Adrenal gland (tissue), 9 donors: ENCODE measurements at regions not wholly inside any gene's neighbourhood (a gene's known extent, or its start where the extent isn't known, plus 50 kb on each side); places are given as distances from the start of the nearest gene placed in this dataset.

Experiments used
- DNase-seq, 7 donors: peaks; one replicate each; pipeline ENCODE4 v3.0.0-alpha.2; 2019 to 2020
- H3K27ac ChIP-seq, 5 donors: fragments of 200-600 bp; sonication (generic) in 4 of 5; 1 replicate in 3 of 5; 2 replicates in 2 of 5; pipeline versions ENCODE4 v1.5.1 to v1.8.0; 2016 to 2020; ENCODE audit warnings: mild to moderate bottlenecking in 1 of 5
- H3K27me3 ChIP-seq: fragments of 200-600 bp; 2 replicates; pipeline ENCODE4 v1.8.0; 2021
- H3K36me3 ChIP-seq, 2 donors: fragments of 200-600 bp; replicated peaks in 1 of 2; 1 replicate in 1 of 2; 2 replicates in 1 of 2; pipeline versions ENCODE4 v1.5.1 to v1.8.0; 2018 to 2022
- H3K4me1 ChIP-seq, 2 donors: fragments of 200-600 bp; replicated peaks in 1 of 2; 1 replicate in 1 of 2; 2 replicates in 1 of 2; pipeline versions ENCODE4 v1.5.1 to v1.8.0; 2018 to 2021
- H3K4me3 ChIP-seq, 4 donors: fragments of 200-600 bp; sonication (generic) in 3 of 4; one replicate each; pipeline ENCODE4 v1.5.1; 2016 to 2018
- H3K9me3 ChIP-seq, 3 donors: fragments of 200-600 bp; sonication (generic) in 1 of 3; replicated peaks in 1 of 3; 1 replicate in 2 of 3; 2 replicates in 1 of 3; pipeline versions ENCODE4 v1.5.1 to v1.8.0; 2016 to 2021
- POLR2A ChIP-seq, 2 donors: fragments of 450-650 bp; IDR thresholded peaks; one replicate each; pipeline ENCODE4 v1.6.1; 2017; ENCODE audit warnings: antibody characterized with exemption in 2 of 2, mild to moderate bottlenecking in 2 of 2, moderate library complexity in 1 of 2
- WGBS, 4 donors: extraction: QIAGEN DNeasy Blood & Tissue Kit in 2 of 4; methylation state at CpG; one replicate each; pipeline versions ENCODE4 v1.1.5 to v1.1.7; 2013 to 2017; 5-methylcytosine and 5-hydroxymethylcytosine counted together
- intact Hi-C, 2 donors: fragments of 100-400 bp; cut with DNase I; formaldehyde crosslinking; loops; one replicate each; pipeline versions ENCODE4 v1.14.1 to v1.15.0; 2022 to 2023
- TF ChIP-seq, protein P1 (sequence below), 6 experiments: fragments of 450-650 bp in 4 of 6; fragments of 200-600 bp in 2 of 6; sonication (generic) in 1 of 6; IDR thresholded peaks; 1 replicate in 5 of 6; 2 replicates in 1 of 6; pipeline versions ENCODE4 v1.5.1 to v1.8.0; 2016 to 2021; ENCODE audit warnings: antibody characterized with exemption in 6 of 6, mild to moderate bottlenecking in 2 of 6, moderate library complexity in 1 of 6
- donor health status: healthy with polysubstance abuse.
- donor health status: Bipolar disorder and iron deficiency.
- donor health status: DM: yes; HTN: yes; CAD: no.
- donor health status: DM: no; HTN: no; CAD: no.
- donor health status: DM: no; HTN: no; CAD: no.

- no peaks in the 10 kb centered on the region for H3K27me3 ChIP-seq
- H3K9me3 ChIP-seq: peaks cover 0 to 6% (median 5%) of the 10 kb centered on the region in 3 donors
- no peak overlapping the region for H3K27ac ChIP-seq
- H3K36me3 ChIP-seq: no peaks in the 10 kb centered on the region
- no peak overlapping the region for H3K4me3 ChIP-seq
- no peak for TF ChIP-seq POLR2A (IDR thresholded peaks at IDR 0.05)
- TF ChIP-seq, protein P1, sequence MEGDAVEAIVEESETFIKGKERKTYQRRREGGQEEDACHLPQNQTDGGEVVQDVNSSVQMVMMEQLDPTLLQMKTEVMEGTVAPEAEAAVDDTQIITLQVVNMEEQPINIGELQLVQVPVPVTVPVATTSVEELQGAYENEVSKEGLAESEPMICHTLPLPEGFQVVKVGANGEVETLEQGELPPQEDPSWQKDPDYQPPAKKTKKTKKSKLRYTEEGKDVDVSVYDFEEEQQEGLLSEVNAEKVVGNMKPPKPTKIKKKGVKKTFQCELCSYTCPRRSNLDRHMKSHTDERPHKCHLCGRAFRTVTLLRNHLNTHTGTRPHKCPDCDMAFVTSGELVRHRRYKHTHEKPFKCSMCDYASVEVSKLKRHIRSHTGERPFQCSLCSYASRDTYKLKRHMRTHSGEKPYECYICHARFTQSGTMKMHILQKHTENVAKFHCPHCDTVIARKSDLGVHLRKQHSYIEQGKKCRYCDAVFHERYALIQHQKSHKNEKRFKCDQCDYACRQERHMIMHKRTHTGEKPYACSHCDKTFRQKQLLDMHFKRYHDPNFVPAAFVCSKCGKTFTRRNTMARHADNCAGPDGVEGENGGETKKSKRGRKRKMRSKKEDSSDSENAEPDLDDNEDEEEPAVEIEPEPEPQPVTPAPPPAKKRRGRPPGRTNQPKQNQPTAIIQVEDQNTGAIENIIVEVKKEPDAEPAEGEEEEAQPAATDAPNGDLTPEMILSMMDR (IDR thresholded peaks at IDR 0.05): no peak
- intact Hi-C loops: no loop called here
- 61 to 81% (median 63%) methylated on average over 3 of the region's 3 CpGs for WGBS, 4 donors
- DNase-seq: no peak
- no peaks in the 10 kb centered on the region for H3K4me1 ChIP-seq
Observed at GRCh38 chr3:36317915-36318314, 62.4 kb upstream of the STAC start.

GRCh38 chr3:36318621-36319200, 61.6 kb upstream of the STAC start:
- Histone ChIP-seq H3K4me3 (no peak overlapping the region), H3K27me3 (no peaks in the 10 kb centered on the region), H3K36me3 (no peaks in the 10 kb centered on the region), H3K4me1 (no peaks in the 10 kb centered on the region), H3K27ac (no peak overlapping the region), H3K9me3 (peaks cover 0 to 6% (median 5%) of the 10 kb centered on the region in 3 donors)
- TF ChIP-seq, protein P1 (IDR thresholded peaks at IDR 0.05): no peak
- no peak for TF ChIP-seq POLR2A (IDR thresholded peaks at IDR 0.05)
- intact Hi-C loops: no loop called here
- WGBS, 4 donors: 70 to 80% (median 78%) methylated on average over 3 of the region's 3 CpGs
- no peak for DNase-seq

DNA sequence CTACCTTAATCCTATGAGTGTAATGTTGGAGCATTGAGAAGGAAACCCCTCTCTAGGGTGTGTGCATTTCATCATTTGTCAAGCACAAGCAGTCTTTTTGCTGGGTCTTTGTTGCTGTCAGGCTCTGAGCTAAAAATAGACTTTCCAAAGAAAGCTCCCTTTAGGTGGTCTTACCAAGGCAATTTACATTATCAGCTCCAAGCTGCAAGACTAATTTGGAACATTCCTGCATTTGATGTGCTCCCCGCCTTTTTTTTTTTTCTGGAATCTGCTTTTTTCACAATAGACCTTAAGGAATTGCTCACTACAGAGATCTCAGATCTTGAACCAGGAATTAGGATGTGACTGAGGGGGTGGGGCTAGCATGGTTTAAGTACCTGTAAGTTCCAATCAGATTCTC, 60.6 kb upstream of the STAC start:
- H3K4me1 ChIP-seq: no peaks in the 10 kb centered on the region
- H3K27ac ChIP-seq: no peak overlapping the region
- H3K36me3 ChIP-seq: no peaks in the 10 kb centered on the region
- WGBS, 4 donors: 70 to 84% (median 80%) methylated on average over 1 of the region's 1 CpG
- TF ChIP-seq, protein P1 (IDR thresholded peaks at IDR 0.05): no peak
- TF ChIP-seq POLR2A (IDR thresholded peaks at IDR 0.05): no peak
- intact Hi-C loops: no loop called here
- no peaks in the 10 kb centered on the region for H3K27me3 ChIP-seq
- H3K4me3 ChIP-seq: no peak overlapping the region
- peaks cover 0 to 6% (median 5%) of the 10 kb centered on the region in 3 donors for H3K9me3 ChIP-seq
- no peak for DNase-seq
